AG09319 (cell line): ENCODE measurements at regions not wholly inside any gene's neighbourhood (a gene's known extent, or its start where the extent isn't known, plus 50 kb on each side); places are given as distances from the start of the nearest gene placed in this dataset.

Source experiments
- DNase-seq: peaks from one replicate; pipeline ENCODE4 v3.0.0-alpha.2; 2010; ENCODE audit warnings: low read depth; ENCODE audit errors: extremely low read depth
- TF ChIP-seq, protein P1 (sequence below): IDR thresholded peaks from 2 replicates; pipeline ENCODE4 v1.5.1; 2011; ENCODE audit warnings: low read depth, mild to moderate bottlenecking, inconsistent platforms, low read length, moderate library complexity

DNA sequence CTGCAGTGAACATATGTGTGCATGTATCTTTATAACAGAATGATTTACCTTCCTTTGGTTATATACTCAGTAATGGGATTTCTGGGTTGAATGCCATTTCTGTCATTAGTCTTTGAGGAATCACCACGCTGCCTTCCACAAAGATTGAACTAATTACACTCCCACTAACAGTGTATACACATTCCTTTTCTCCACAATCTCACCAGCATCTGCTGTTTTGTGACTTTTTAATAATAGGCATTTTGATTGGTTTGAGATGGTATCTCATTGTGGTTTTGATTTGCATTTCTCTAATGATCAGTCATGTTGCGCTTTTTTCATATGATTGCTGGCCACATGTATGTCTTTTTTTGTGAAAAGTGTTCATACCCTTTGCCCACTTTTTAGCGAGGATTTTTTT lies 680.5 kb downstream of the PTPRC start:
- TF ChIP-seq, protein P1, sequence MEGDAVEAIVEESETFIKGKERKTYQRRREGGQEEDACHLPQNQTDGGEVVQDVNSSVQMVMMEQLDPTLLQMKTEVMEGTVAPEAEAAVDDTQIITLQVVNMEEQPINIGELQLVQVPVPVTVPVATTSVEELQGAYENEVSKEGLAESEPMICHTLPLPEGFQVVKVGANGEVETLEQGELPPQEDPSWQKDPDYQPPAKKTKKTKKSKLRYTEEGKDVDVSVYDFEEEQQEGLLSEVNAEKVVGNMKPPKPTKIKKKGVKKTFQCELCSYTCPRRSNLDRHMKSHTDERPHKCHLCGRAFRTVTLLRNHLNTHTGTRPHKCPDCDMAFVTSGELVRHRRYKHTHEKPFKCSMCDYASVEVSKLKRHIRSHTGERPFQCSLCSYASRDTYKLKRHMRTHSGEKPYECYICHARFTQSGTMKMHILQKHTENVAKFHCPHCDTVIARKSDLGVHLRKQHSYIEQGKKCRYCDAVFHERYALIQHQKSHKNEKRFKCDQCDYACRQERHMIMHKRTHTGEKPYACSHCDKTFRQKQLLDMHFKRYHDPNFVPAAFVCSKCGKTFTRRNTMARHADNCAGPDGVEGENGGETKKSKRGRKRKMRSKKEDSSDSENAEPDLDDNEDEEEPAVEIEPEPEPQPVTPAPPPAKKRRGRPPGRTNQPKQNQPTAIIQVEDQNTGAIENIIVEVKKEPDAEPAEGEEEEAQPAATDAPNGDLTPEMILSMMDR, result no peak
- no peak for DNase-seq

DNA sequence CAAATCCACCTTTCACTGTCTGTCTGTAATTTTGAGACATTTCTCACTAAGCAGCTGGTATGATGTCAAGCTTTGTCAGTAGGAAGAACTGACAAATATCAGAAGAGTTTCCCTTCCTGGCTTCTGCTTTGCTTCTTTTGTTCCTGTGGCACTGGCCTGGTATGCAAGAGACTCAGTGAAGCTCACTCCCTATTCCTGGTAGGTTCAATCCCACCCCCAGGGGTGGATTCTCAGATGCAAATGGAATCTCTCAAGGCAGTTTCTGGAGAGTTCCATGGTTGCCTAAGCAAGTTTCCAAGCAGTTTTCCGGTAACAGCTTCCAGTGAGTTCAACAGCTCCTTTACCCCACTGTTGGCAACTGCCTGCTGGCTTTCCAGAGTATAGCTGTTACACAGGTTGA lies 683.4 kb downstream of the PTPRC start:
- TF ChIP-seq, protein P1, result no peak
- no peak for DNase-seq

DNA sequence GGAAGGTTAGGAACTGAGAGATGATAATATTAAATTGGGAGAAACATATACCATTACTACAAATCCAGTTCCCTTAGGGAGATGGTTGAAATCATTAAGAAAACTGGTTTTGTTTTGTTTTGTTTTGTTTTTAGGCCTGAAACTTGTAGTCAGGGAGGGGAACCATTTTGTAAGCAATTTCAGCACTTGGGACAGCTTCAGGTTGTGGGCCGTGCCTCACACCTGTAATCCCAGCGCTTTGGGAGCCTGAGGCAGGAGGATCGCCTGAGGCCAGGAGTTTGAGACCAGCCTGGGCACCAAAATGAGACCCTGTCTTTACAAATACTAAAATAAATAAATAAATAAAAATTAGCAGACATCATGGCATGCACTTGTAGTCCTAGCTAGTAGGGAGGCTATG lies 694.3 kb upstream of the NR5A2 start:
- DNase-seq, result no peak
- TF ChIP-seq, protein P1, result no peak

DNA sequence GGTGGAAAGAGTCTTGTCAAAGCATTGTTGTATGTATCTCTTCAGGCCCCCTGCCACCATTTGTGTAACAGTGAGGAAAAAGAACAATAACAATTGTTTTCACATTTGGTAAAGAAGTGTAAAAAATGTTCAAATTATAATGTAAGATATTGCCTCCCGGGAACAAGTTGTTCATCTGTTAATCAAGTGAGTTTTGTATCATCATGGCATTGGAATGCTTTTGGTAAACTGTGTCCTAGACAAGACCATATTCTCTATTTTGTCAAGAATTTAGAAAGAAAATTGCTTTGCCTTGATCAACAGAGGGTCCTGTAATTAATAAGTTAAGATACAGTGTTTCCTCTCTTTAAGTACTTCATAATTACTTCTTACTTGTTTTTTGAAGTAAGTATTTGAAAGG lies 692.0 kb upstream of the NR5A2 start:
- TF ChIP-seq, protein P1, result no peak
- DNase-seq, result no peak

DNA sequence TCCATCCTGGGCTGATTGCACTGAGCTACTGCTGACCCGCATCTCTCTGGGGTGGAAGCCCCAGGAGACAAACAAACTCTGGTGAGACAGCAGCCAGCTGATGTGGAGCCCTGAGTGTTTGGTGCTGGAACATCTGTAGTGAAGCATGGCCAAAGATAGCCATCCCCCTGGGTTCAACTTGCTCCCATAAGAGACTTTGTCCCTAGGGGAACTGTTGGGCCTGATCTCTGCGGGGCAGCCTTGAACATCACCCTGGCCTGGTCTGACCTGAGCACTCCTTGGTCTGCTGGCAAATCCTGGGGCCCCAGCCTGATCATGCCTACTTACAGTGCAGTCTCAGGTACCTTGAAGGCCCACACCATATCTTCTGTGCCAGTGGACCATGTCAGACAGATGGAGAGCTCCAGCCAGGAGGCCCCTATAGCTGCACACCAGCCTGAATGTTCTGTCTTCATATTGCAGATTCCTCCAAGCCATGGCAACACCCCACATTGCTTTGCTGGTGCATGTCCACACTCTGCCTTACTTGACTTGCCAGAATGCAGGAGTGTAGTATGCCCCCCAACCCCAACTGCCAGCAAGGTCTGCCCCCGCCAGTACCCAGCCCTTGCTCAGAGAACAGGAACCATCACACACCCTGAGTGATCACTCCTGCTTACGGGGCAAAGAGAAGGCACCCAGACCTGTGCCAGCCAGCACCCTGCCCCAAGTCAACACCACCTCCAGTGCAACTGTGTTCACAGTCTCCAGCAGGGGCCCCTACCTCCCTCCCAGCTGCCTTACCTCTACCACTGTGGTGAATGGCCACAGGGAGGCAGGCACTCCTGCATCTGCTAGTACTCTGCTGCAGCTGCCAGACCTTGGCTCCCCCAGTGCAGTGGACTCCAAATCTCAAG lies 690.5 kb upstream of the NR5A2 start:
- TF ChIP-seq, protein P1, result no peak
- no peak for DNase-seq

DNA sequence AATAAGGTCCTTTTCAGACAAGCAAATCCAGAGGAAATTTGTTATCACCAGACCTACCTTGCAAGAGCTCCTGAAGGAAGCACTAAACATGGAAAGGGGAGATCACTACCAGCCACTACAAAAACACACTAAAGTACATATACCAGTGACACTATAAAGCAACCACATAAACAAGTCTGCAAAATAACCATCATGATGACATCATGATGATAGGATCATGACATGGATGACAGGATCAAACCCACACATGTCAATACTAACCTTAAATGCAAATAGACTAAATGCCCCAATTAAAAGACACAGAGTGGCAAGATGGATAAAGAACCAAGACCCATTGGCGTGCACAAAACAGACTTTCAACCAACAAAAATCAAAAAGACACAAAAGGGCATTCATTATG lies 688.8 kb upstream of the NR5A2 start:
- TF ChIP-seq, protein P1, result no peak
- no peak for DNase-seq

DNA sequence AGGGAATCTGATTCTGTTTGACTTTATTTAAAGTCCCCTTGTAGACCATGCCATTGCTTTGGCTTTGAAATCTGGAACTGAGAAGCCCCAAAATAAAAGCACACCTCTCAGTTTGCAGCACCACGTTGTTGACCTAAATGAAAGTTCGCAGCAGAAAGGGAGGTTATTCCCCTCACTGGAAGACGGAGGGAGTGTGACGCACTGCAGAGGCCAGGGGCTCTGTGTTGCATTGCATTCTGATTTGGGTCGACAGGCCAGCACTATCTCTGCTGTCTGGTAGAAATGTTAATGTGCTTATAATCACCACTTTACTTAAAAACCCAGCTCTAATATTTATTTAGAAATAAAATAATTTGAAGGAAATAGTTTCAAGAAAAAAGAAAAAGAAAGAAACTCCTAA lies 675.2 kb upstream of the NR5A2 start:
- TF ChIP-seq, protein P1, result no peak
- DNase-seq, result no peak
